GM18873 (cell line): ENCODE measurements at regions not wholly inside any gene's neighbourhood (a gene's known extent, or its start where the extent isn't known, plus 50 kb on each side); places are given as distances from the start of the nearest gene placed in this dataset.

Experiments used
- ATAC-seq: cut with Tn5 transposase; IDR thresholded peaks from one replicate; pipeline ENCODE4 v1.9.1; 2021; ENCODE audit warnings: mild to moderate bottlenecking, moderate library complexity, moderate number of reproducible peaks; ENCODE audit not compliant: unreplicated experiment, low FRiP score

- ATAC-seq = no peak
Observed at GRCh38 chr9:118786877-118787276, 582.4 kb downstream of the BRINP1 start.

GRCh38 chr9:118809160-118809625 lies 560.0 kb downstream of the BRINP1 start:
- no peak for ATAC-seq

GRCh38 chr9:118829334-118829733 lies 539.9 kb downstream of the BRINP1 start:
- ATAC-seq = no peak

- no peak for ATAC-seq
Observed at GRCh38 chr9:118832371-118832770, 536.9 kb downstream of the BRINP1 start.

- ATAC-seq = no peak
Observed at GRCh38 chr9:118836891-118837290, 532.3 kb downstream of the BRINP1 start.

GRCh38 chr9:118871531-118871930 lies 497.7 kb downstream of the BRINP1 start:
- no peak for ATAC-seq

- ATAC-seq = no peak
Observed at GRCh38 chr9:118882684-118883083, 486.6 kb downstream of the BRINP1 start.

GRCh38 chr9:118883411-118883810 lies 485.8 kb downstream of the BRINP1 start:
- ATAC-seq = no peak

- no peak for ATAC-seq
Observed at GRCh38 chr9:118891213-118891612, 478.0 kb downstream of the BRINP1 start.

- ATAC-seq = no peak
Observed at GRCh38 chr9:118896324-118897000, 472.8 kb downstream of the BRINP1 start.

GRCh38 chr9:118918180-118918579 lies 451.1 kb downstream of the BRINP1 start:
- no peak for ATAC-seq

GRCh38 chr9:118928722-118929121 lies 440.5 kb downstream of the BRINP1 start:
- ATAC-seq = no peak

GRCh38 chr9:118929287-118929686 lies 439.9 kb downstream of the BRINP1 start:
- no peak for ATAC-seq

GRCh38 chr9:118931941-118932340 lies 437.3 kb downstream of the BRINP1 start:
- no peak for ATAC-seq

- no peak for ATAC-seq
Observed at GRCh38 chr9:118938581-118938980, 430.7 kb downstream of the BRINP1 start.

- ATAC-seq = no peak
Observed at GRCh38 chr9:118940473-118940872, 428.8 kb downstream of the BRINP1 start.

- no peak for ATAC-seq
Observed at GRCh38 chr9:118946669-118947068, 422.6 kb downstream of the BRINP1 start.

GRCh38 chr9:118954857-118955256 lies 414.4 kb downstream of the BRINP1 start:
- no peak for ATAC-seq

GRCh38 chr9:118957585-118957984 lies 411.6 kb downstream of the BRINP1 start:
- no peak for ATAC-seq

- no peak for ATAC-seq
Observed at GRCh38 chr9:118959366-118959765, 409.9 kb downstream of the BRINP1 start.

GRCh38 chr9:118961857-118962256 lies 407.4 kb downstream of the BRINP1 start:
- no peak for ATAC-seq

- ATAC-seq = no peak
Observed at GRCh38 chr9:118962426-118962825, 406.8 kb downstream of the BRINP1 start.

GRCh38 chr9:118963674-118964073 lies 405.6 kb downstream of the BRINP1 start:
- ATAC-seq = no peak
